ENCODE measurements at regions not wholly inside any gene's neighbourhood (a gene's known extent, or its start where the extent isn't known, plus 50 kb on each side); places are given as distances from the start of the nearest gene placed in this dataset.

- Histone ChIP-seq H3K9me3 (no peaks in the 10 kb centered on the region), H3K4me3 (no peak overlapping the region), H3K4me1 (no peaks in the 10 kb centered on the region), H3K27ac (no peak overlapping the region), H3K36me3 (no peaks in the 10 kb centered on the region), H3K27me3 (no peaks in the 10 kb centered on the region)
- TF ChIP-seq POLR2A (IDR thresholded peaks at IDR 0.05), result no peak
- TF ChIP-seq CTCF (IDR thresholded peaks at IDR 0.05), result no peak
- DNase-seq, result no peak
- intact Hi-C loops (cut with DNase I; ENCODE audit: low total_unique reads), result no loop called here
Observed at GRCh38 chr21:34262469-34262845, 101.3 kb upstream of the KCNE2 start.

GRCh38 chr21:34263629-34264028, 100.2 kb upstream of the KCNE2 start:
- no peak for DNase-seq
- H3K9me3 ChIP-seq, result no peaks in the 10 kb centered on the region
- no peak overlapping the region for H3K4me3 ChIP-seq
- H3K27me3 ChIP-seq, result no peaks in the 10 kb centered on the region
- H3K27ac ChIP-seq, result no peak overlapping the region
- no peaks in the 10 kb centered on the region for H3K36me3 ChIP-seq
- no peaks in the 10 kb centered on the region for H3K4me1 ChIP-seq
- no peak for TF ChIP-seq CTCF (IDR thresholded peaks at IDR 0.05)
- TF ChIP-seq POLR2A (IDR thresholded peaks at IDR 0.05), result no peak
- intact Hi-C loops (cut with DNase I; ENCODE audit: low total_unique reads), result no loop called here

- H3K4me3 ChIP-seq, result no peak overlapping the region
- no peaks in the 10 kb centered on the region for H3K36me3 ChIP-seq
- H3K4me1 ChIP-seq, result no peaks in the 10 kb centered on the region
- no peak overlapping the region for H3K27ac ChIP-seq
- intact Hi-C loops (cut with DNase I; ENCODE audit: low total_unique reads), result no loop called here
- DNase-seq, result no peak
- no peaks in the 10 kb centered on the region for H3K27me3 ChIP-seq
- TF ChIP-seq CTCF (IDR thresholded peaks at IDR 0.05) (no peak), POLR2A (IDR thresholded peaks at IDR 0.05) (no peak)
- no peaks in the 10 kb centered on the region for H3K9me3 ChIP-seq
Observed at GRCh38 chr21:34266351-34266750, 97.5 kb upstream of the KCNE2 start.

GRCh38 chr21:34268493-34268892, 95.3 kb upstream of the KCNE2 start:
- Histone ChIP-seq H3K9me3 (no peaks in the 10 kb centered on the region), H3K27ac (no peak overlapping the region), H3K4me1 (no peaks in the 10 kb centered on the region), H3K27me3 (no peaks in the 10 kb centered on the region), H3K36me3 (no peaks in the 10 kb centered on the region), H3K4me3 (no peak overlapping the region)
- DNase-seq, result no peak
- TF ChIP-seq CTCF (IDR thresholded peaks at IDR 0.05) (no peak), POLR2A (IDR thresholded peaks at IDR 0.05) (no peak)
- intact Hi-C loops (cut with DNase I; ENCODE audit: low total_unique reads), result no loop called here

GRCh38 chr21:34270411-34270810, 93.4 kb upstream of the KCNE2 start:
- intact Hi-C loops (cut with DNase I; ENCODE audit: low total_unique reads), result no loop called here
- no peak for DNase-seq
- H3K36me3 ChIP-seq, result no peaks in the 10 kb centered on the region
- TF ChIP-seq CTCF (IDR thresholded peaks at IDR 0.05) (no peak), POLR2A (IDR thresholded peaks at IDR 0.05) (no peak)
- no peaks in the 10 kb centered on the region for H3K4me1 ChIP-seq
- H3K4me3 ChIP-seq, result no peak overlapping the region
- H3K9me3 ChIP-seq, result no peaks in the 10 kb centered on the region
- H3K27ac ChIP-seq, result no peak overlapping the region
- no peaks in the 10 kb centered on the region for H3K27me3 ChIP-seq

Data from uterus (tissue), 3 donors.